ENCODE measurements at regions not wholly inside any gene's neighbourhood (a gene's known extent, or its start where the extent isn't known, plus 50 kb on each side); places are given as distances from the start of the nearest gene placed in this dataset.

DNA sequence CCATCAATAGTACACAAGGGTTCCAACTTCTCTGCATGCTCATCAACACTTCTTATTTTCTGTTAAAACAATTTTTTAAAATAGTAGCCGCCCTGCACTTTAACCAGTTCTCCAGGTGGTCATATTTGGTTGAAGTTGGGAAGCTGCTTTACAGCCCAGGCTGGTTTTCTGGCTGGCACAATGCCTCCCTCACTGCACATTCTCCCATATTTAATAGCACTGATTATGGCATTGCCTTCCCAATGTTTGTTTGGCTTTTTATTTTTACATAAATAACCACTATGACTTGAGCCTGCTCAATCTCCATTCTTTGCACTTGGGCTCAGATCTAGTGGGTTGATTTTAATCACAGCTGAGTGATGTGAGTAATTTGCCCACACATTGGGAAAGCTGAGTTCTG lies 111.9 kb upstream of the MAP4K3 start:
- TF ChIP-seq, protein P1, sequence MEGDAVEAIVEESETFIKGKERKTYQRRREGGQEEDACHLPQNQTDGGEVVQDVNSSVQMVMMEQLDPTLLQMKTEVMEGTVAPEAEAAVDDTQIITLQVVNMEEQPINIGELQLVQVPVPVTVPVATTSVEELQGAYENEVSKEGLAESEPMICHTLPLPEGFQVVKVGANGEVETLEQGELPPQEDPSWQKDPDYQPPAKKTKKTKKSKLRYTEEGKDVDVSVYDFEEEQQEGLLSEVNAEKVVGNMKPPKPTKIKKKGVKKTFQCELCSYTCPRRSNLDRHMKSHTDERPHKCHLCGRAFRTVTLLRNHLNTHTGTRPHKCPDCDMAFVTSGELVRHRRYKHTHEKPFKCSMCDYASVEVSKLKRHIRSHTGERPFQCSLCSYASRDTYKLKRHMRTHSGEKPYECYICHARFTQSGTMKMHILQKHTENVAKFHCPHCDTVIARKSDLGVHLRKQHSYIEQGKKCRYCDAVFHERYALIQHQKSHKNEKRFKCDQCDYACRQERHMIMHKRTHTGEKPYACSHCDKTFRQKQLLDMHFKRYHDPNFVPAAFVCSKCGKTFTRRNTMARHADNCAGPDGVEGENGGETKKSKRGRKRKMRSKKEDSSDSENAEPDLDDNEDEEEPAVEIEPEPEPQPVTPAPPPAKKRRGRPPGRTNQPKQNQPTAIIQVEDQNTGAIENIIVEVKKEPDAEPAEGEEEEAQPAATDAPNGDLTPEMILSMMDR (IDR thresholded peaks at IDR 0.05): no peak
- TF ChIP-seq POLR2A (IDR thresholded peaks at IDR 0.05) (no peak), POLR2AphosphoS5 (IDR thresholded peaks at IDR 0.05; ENCODE audit: insufficient read depth in 1 of 2, low read depth in 1 of 2) (no peak)
- H3K4me1 ChIP-seq: no peaks in the 10 kb centered on the region

DNA sequence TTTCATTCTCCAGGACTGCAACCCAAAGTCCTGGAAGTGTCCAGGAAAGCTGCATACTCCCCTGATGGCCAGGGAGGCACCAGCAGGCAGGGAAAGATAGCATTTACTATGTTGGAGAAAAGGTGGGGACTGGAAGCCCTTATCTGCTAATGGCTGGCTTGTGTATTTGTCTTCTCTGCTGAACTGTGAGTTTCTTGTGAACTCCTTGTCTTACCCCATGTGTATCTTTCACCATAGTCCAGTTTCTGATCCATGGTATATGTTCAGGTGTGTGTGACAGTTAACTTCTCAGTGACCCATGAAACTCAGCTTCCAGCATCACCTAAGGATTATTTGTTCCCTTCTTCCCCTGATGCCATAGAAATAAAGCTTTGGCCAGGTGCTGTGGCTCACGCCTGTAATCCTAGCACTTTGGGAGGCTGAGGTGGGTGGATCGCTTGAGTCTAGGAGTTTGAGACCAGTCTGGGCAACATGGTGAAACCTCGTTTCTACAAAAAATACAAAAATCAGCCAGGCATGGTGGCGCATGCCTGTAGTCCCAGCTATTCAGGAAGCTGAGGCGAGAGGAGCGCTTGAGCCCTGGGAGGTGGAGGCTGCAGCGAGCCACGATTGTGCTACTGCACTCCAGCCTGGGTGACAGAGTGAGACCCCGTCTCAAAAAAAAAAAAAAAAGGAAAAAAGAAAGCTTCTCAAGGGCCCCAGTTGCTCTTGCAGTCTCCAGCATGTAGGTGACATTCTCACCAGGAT lies 112.8 kb upstream of the MAP4K3 start:
- H3K27ac ChIP-seq: no peak overlapping the region
- no peak overlapping the region for H3K4me3 ChIP-seq
- H3K27me3 ChIP-seq: no peaks in the 10 kb centered on the region
- intact Hi-C loops (cut with DNase I): no loop called here
- no peaks in the 10 kb centered on the region for H3K4me1 ChIP-seq
- TF ChIP-seq POLR2A (IDR thresholded peaks at IDR 0.05) (no peak), POLR2AphosphoS5 (IDR thresholded peaks at IDR 0.05; ENCODE audit: insufficient read depth in 1 of 2, low read depth in 1 of 2) (no peak)
- TF ChIP-seq, protein P1 (IDR thresholded peaks at IDR 0.05): no peak
- H3K9me3 ChIP-seq: no peaks in the 10 kb centered on the region
- no peak for DNase-seq (ENCODE audit: extremely low spot score in 2 of 2)
- no peaks in the 10 kb centered on the region for H3K36me3 ChIP-seq

More for the DNA sequence above, 111.9 kb upstream of the MAP4K3 start:
- DNase-seq (ENCODE audit: extremely low spot score in 2 of 2): no peak
- intact Hi-C loops (cut with DNase I): no loop called here
- no peaks in the 10 kb centered on the region for H3K9me3 ChIP-seq
- no peak overlapping the region for H3K27ac ChIP-seq
- H3K27me3 ChIP-seq: no peaks in the 10 kb centered on the region
- H3K4me3 ChIP-seq: no peak overlapping the region
- H3K36me3 ChIP-seq: no peaks in the 10 kb centered on the region

DNA sequence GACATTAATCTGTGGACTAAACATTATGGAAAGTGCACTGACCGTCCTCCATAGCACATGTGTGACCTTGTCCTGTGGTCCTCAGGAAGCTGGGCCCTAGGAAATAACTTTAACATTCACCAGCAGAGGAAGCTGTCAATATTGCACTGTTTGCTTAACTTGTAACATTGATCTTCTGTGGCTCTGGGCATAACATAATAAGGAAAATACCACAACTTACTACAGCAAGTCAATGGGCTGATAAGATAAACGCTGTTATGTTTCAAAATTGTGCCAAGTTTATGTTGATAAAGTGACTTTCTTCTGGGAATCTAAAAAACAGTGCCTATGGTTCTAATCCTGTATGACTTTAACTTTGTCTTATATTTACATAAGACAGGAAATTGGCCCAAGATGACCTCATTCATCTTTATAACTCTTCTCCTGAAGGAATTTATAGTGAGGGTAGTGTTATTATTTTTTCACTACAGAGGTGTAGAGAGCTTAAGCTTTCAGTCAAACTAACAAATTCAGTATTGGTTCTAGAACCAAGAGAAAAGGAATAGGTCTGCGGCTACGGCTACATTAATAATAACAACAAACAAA lies 113.7 kb upstream of the MAP4K3 start:
- no peak for DNase-seq (ENCODE audit: extremely low spot score in 2 of 2)
- TF ChIP-seq POLR2AphosphoS5 (IDR thresholded peaks at IDR 0.05; ENCODE audit: insufficient read depth in 1 of 2, low read depth in 1 of 2) (no peak), POLR2A (IDR thresholded peaks at IDR 0.05) (no peak)
- TF ChIP-seq, protein P1 (IDR thresholded peaks at IDR 0.05): no peak
- intact Hi-C loops (cut with DNase I): no loop called here
- Histone ChIP-seq H3K4me3 (no peak overlapping the region), H3K9me3 (no peaks in the 10 kb centered on the region), H3K36me3 (no peaks in the 10 kb centered on the region), H3K27ac (no peak overlapping the region), H3K27me3 (no peaks in the 10 kb centered on the region), H3K4me1 (no peaks in the 10 kb centered on the region)

DNA sequence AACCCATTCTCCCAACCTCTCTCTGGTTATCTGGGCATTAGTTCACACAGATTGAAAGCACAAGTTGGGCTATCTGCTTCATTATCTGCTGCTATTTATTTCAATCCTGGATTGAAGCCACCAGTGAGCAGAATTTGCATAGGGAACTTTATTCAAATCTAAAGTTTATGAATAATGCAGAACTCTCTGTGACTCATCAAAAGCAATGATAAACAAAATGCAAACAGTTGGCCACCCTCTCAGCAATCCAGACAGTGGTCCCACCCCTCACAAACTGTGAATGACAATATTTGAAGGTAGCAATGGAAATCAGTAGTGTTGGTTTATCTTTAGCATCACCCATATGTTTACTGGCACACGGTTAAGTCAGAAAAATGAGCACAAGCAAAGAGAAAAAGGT lies 106.8 kb upstream of the TMEM178A start:
- DNase-seq (ENCODE audit: extremely low spot score in 2 of 2): no peak
- no peaks in the 10 kb centered on the region for H3K4me1 ChIP-seq
- peaks cover 6% of the 10 kb centered on the region for H3K9me3 ChIP-seq
- TF ChIP-seq POLR2AphosphoS5 (IDR thresholded peaks at IDR 0.05; ENCODE audit: insufficient read depth in 1 of 2, low read depth in 1 of 2) (no peak), POLR2A (IDR thresholded peaks at IDR 0.05) (no peak)
- TF ChIP-seq, protein P1 (IDR thresholded peaks at IDR 0.05): no peak
- intact Hi-C loops (cut with DNase I): no loop called here
- no peaks in the 10 kb centered on the region for H3K36me3 ChIP-seq
- no peak overlapping the region for H3K4me3 ChIP-seq
- no peaks in the 10 kb centered on the region for H3K27me3 ChIP-seq
- H3K27ac ChIP-seq: no peak overlapping the region

DNA sequence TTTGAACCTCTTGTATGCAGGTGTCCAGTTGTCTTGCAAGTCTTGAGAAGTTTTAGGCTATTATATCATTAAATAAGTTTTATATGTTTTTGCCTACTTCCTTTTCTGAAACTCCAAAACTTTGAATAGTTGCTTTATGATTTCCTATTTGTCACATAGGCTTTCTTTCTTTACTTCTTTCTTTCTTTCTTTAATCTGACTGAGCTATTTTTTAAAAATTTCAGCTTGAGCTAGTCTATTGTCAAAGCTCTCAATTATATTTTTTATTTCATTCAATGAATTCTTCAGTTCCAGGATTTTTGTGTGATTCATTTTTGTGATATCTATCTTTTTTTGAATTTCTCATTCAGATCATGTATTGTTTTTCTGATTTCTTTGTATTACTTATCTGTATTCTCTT lies 102.1 kb upstream of the TMEM178A start:
- intact Hi-C loops (cut with DNase I): no loop called here
- H3K9me3 ChIP-seq: peaks cover 10% of the 10 kb centered on the region
- DNase-seq (ENCODE audit: extremely low spot score in 2 of 2): no peak

More for the DNA sequence above, 102.1 kb upstream of the TMEM178A start:
- no peaks in the 10 kb centered on the region for H3K36me3 ChIP-seq
- TF ChIP-seq POLR2AphosphoS5 (IDR thresholded peaks at IDR 0.05; ENCODE audit: insufficient read depth in 1 of 2, low read depth in 1 of 2) (no peak), POLR2A (IDR thresholded peaks at IDR 0.05) (no peak)
- TF ChIP-seq, protein P1 (IDR thresholded peaks at IDR 0.05): no peak
- H3K27me3 ChIP-seq: no peaks in the 10 kb centered on the region
- no peak overlapping the region for H3K27ac ChIP-seq
- H3K4me3 ChIP-seq: no peak overlapping the region
- H3K4me1 ChIP-seq: peaks cover 12% of the 10 kb centered on the region
